ENCODE measurements at regions not wholly inside any gene's neighbourhood (a gene's known extent, or its start where the extent isn't known, plus 50 kb on each side); places are given as distances from the start of the nearest gene placed in this dataset.

DNA sequence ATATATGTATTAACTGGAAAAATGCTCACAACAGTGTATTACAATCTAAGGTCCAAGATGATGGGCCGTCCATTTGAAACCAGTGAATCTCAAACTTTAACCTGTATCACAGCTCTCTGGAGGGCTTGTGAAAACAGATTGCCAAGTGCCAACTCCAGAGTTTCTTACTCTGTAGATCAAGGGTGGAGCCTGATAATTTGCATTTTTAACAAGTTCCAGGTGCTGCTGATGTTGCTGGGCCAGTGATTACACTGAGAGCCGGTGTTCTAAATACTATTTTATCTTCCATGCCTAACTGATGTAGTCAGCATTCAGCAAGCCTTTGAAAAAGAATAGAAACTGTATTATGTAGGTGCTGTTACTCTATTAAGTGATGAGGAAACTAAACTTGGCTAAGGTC lies 269.9 kb upstream of the FERD3L start:
- POLR2A ChIA-PET, result no interaction called here
- H3K36me3 ChIP-seq (replicated peaks in 1 of 2; ENCODE audit: control extremely low read depth in 1 of 2, control insufficient read depth in 1 of 2, extremely low read depth in 1 of 2, insufficient read depth in 2 of 2, low read length in 1 of 2), result no peaks in the 10 kb centered on the region
- no peaks in the 10 kb centered on the region for H3K9me3 Mint-ChIP-seq (ENCODE audit: insufficient read depth)
- H3K27ac Mint-ChIP-seq, result no peak overlapping the region
- intact Hi-C loops (cut with micrococcal nuclease), result no loop called here
- no peak for DNase-seq
- H3K27me3 ChIP-seq (replicated peaks in 1 of 4; ENCODE audit: control extremely low read depth in 1 of 4, control insufficient read depth in 3 of 4, insufficient read depth in 4 of 4, low read length in 3 of 4), result no peaks in the 10 kb centered on the region
- no peaks in the 10 kb centered on the region for H3K79me2 ChIP-seq (ENCODE audit: control insufficient read depth, insufficient read depth, low read length)
- H2AFZ ChIP-seq (ENCODE audit: insufficient read depth, low read depth, low read length, poor library complexity, severe bottlenecking), result no peak overlapping the region
- no peak for ATAC-seq (ENCODE audit: low read depth)
- H3K27ac ChIP-seq (ENCODE audit: low read length in 2 of 2), result no peak overlapping the region
- TF ChIP-seq, protein P1, sequence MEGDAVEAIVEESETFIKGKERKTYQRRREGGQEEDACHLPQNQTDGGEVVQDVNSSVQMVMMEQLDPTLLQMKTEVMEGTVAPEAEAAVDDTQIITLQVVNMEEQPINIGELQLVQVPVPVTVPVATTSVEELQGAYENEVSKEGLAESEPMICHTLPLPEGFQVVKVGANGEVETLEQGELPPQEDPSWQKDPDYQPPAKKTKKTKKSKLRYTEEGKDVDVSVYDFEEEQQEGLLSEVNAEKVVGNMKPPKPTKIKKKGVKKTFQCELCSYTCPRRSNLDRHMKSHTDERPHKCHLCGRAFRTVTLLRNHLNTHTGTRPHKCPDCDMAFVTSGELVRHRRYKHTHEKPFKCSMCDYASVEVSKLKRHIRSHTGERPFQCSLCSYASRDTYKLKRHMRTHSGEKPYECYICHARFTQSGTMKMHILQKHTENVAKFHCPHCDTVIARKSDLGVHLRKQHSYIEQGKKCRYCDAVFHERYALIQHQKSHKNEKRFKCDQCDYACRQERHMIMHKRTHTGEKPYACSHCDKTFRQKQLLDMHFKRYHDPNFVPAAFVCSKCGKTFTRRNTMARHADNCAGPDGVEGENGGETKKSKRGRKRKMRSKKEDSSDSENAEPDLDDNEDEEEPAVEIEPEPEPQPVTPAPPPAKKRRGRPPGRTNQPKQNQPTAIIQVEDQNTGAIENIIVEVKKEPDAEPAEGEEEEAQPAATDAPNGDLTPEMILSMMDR (IDR thresholded peaks at IDR 0.05), result no peak
- TF ChIP-seq EZH2 (IDR thresholded peaks at IDR 0.05; ENCODE audit: borderline replicate concordance, insufficient read depth, low read depth, low read length, poor library complexity, severe bottlenecking), result no peak
- H4K20me1 ChIP-seq (ENCODE audit: control insufficient read depth, insufficient read depth, low read length, poor library complexity, severe bottlenecking), result no peaks in the 10 kb centered on the region
- no peak overlapping the region for H3K9ac ChIP-seq (ENCODE audit: low read length)
- WGBS (ENCODE audit: insufficient coverage), result no CpG with 5 or more reads among the region's 2 CpGs
- H3K4me2 ChIP-seq (replicated peaks; ENCODE audit: low read depth, low read length, poor library complexity, severe bottlenecking), result no peak overlapping the region
- no peak overlapping the region for H3K4me3 Mint-ChIP-seq
- H3K27me3 Mint-ChIP-seq, result no peaks in the 10 kb centered on the region
- H3K4me1 ChIP-seq (ENCODE audit: control insufficient read depth in 2 of 2, insufficient read depth in 2 of 2, low read length in 2 of 2), result no peaks in the 10 kb centered on the region
- no peaks in the 10 kb centered on the region for H3K4me1 Mint-ChIP-seq
- no peaks in the 10 kb centered on the region for H3K9me3 ChIP-seq (ENCODE audit: control extremely low read depth in 1 of 3, control insufficient read depth in 2 of 3, insufficient read depth in 1 of 3, low read length in 2 of 3)
- H3K4me3 ChIP-seq (ENCODE audit: control extremely low read depth in 1 of 5, extremely low read depth in 1 of 5, insufficient read depth in 1 of 5, low read depth in 2 of 5, low read length in 4 of 5), result no peak overlapping the region
- CTCF ChIA-PET, result no interaction called here

DNA sequence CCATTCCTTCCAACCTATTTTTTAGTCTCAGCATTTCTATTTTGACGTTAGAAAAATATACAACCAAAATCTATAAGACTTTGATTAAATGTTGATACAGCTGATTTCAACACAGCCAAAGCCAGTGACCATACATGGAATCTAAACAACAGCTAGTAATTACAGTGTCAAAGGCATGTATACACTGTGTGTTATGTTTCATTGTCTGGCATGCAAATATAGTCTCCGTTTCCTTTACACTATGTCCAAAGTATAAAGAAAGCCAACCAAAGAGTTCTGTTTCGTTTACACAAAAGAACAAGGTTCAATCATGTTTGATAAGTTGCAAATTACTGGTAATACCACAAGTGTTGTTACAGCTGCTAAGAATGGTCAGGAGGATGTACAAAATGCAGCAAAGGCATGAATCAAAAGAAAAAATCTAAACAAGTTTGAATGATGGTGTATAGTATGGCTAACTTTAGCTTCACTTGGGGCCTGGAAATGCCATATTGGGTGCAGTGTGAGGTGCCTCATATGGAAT lies 268.3 kb upstream of the FERD3L start:
- Histone ChIP-seq H3K27me3 (replicated peaks in 1 of 4; ENCODE audit: control extremely low read depth in 1 of 4, control insufficient read depth in 3 of 4, insufficient read depth in 4 of 4, low read length in 3 of 4) (no peaks in the 10 kb centered on the region), H4K20me1 (ENCODE audit: control insufficient read depth, insufficient read depth, low read length, poor library complexity, severe bottlenecking) (no peaks in the 10 kb centered on the region), H3K36me3 (replicated peaks in 1 of 2; ENCODE audit: control extremely low read depth in 1 of 2, control insufficient read depth in 1 of 2, extremely low read depth in 1 of 2, insufficient read depth in 2 of 2, low read length in 1 of 2) (no peaks in the 10 kb centered on the region), H3K4me3 (ENCODE audit: control extremely low read depth in 1 of 5, extremely low read depth in 1 of 5, insufficient read depth in 1 of 5, low read depth in 2 of 5, low read length in 4 of 5) (no peak overlapping the region), H3K9me3 (ENCODE audit: control extremely low read depth in 1 of 3, control insufficient read depth in 2 of 3, insufficient read depth in 1 of 3, low read length in 2 of 3) (no peaks in the 10 kb centered on the region), H2AFZ (ENCODE audit: insufficient read depth, low read depth, low read length, poor library complexity, severe bottlenecking) (no peak overlapping the region), H3K79me2 (ENCODE audit: control insufficient read depth, insufficient read depth, low read length) (no peaks in the 10 kb centered on the region), H3K4me2 (replicated peaks; ENCODE audit: low read depth, low read length, poor library complexity, severe bottlenecking) (no peak overlapping the region), H3K27ac (ENCODE audit: low read length in 2 of 2) (no peak overlapping the region), H3K9ac (ENCODE audit: low read length) (no peak overlapping the region), H3K4me1 (ENCODE audit: control insufficient read depth in 2 of 2, insufficient read depth in 2 of 2, low read length in 2 of 2) (no peaks in the 10 kb centered on the region)
- Mint-ChIP-seq H3K4me1 (no peaks in the 10 kb centered on the region), H3K27me3 (no peaks in the 10 kb centered on the region), H3K9me3 (ENCODE audit: insufficient read depth) (no peaks in the 10 kb centered on the region), H3K27ac (no peak overlapping the region), H3K4me3 (no peak overlapping the region)
- no peak for DNase-seq
- TF ChIP-seq, protein P1 (IDR thresholded peaks at IDR 0.05), result no peak
- TF ChIP-seq EZH2 (IDR thresholded peaks at IDR 0.05; ENCODE audit: borderline replicate concordance, insufficient read depth, low read depth, low read length, poor library complexity, severe bottlenecking), result no peak
- no peak for ATAC-seq (ENCODE audit: low read depth)
- POLR2A ChIA-PET, result no interaction called here
- intact Hi-C loops (cut with micrococcal nuclease), result no loop called here
- CTCF ChIA-PET, result no interaction called here
- WGBS (ENCODE audit: insufficient coverage), result no CpG with 5 or more reads among the region's 3 CpGs

Measured in B cell (primary cell).